GM18907 (cell line): ENCODE measurements at regions not wholly inside any gene's neighbourhood (a gene's known extent, or its start where the extent isn't known, plus 50 kb on each side); places are given as distances from the start of the nearest gene placed in this dataset.

Experiments
- ATAC-seq: cut with Tn5 transposase; IDR thresholded peaks from one replicate; pipeline ENCODE4 v1.9.1; 2021; ENCODE audit warnings: mild to moderate bottlenecking, moderate library complexity; ENCODE audit not compliant: unreplicated experiment

DNA sequence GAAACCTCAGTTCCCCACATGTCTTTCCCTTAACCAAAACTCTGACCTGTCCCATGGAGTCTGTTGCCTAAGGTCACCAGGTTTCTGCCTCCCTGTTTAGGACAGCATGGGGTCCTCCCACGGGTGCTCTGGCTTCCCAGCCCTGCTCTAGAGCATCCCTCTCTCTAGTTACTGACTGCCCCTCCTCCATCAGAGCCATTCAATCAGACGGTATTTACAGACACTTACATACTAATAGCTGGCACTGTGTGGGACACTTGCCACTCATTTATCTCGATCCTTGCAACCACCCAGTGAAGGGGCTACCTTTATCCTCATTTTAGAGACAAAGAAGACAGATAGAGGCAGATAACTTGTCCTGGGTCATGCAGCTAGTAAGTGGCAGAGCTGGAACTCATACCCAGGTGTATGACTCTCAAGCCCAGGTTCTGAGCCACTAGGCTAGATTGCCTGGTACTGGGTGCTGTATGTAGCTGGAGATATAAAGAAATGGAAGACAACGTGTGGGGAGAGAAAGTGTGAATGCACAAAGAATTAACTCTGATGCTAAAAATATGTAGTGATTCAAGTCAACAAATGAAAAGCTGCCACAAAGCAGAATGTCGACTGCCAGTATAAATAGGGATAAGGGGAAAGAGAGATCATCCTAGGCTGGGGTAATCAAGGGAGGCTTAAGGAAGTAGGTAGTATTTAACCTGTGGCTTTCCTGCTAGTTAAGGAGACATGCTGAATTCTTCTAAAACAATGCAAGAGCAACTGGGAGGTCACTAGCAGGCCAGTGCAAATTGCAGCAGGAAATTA, 52.5 kb upstream of the PDE8B start:
- no peak for ATAC-seq

DNA sequence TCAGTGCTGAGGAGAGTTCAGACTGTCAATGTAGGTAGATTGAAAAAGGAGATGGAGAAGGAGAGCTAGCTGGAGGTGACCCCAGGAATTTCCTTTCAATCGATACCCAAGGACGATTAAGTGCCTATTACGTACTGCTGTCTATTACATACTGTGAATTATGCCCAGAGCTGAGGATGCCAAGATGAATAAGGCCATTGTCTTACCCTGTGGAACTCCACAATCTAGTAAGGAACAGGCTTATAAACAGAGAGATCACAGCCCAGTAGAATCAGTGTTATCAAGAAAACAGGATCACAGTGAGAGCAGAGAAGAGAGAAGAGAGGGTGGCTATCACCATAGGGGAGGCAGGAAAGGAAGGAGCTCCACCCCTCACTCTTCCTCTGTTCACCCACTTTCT, 54.1 kb upstream of the PDE8B start:
- ATAC-seq, result no peak

DNA sequence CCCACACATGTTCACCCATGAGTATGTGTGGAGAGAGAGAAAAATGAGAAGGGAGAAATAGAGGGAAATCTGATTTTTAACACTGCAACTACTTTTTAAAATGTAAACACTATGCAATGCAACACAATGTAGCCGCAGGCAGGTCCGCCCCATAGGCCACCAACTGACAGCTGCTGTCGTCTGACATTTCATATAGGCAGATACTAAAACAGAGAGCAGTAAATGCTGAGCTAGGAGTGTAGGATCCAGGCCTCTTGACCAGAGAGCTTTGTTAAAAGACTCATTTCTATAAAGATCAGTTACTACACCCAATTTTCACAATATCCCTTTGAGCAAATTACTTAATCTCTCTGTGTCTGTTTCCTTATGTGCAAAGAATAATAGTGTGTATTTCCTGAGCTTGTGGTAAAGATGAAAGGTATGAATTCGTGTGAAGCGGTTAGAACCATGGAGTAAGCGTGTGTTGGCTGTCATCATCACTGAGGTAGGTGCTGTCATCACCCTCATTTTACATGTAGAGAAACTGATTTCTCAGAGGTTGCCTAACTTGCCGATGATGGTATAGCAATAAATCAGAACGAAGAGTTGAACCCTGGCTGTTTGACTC, 55.2 kb upstream of the PDE8B start:
- ATAC-seq, result no peak

DNA sequence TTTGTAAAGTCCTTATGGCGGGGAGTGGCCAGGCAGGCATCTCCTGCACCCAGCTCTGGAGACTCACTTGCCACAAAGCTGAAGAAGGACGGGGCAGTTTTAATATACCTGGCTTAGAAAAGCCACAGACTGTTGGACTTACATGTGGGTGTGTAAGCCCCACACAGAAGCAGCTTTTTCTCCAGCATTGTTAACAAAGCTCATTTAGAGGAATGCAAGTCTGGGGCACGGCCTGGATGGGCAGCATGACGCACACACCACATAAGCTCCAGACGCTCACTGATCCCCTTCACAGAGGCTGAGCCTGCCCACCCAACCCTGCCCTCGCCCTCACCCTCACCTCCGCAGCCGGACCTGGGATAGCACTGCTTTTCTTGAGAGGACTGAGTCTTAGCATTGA, 58.0 kb upstream of the PDE8B start:
- ATAC-seq, result no peak

GRCh38 chr5:77151501-77151900, 59.0 kb upstream of the PDE8B start:
- no peak for ATAC-seq

DNA sequence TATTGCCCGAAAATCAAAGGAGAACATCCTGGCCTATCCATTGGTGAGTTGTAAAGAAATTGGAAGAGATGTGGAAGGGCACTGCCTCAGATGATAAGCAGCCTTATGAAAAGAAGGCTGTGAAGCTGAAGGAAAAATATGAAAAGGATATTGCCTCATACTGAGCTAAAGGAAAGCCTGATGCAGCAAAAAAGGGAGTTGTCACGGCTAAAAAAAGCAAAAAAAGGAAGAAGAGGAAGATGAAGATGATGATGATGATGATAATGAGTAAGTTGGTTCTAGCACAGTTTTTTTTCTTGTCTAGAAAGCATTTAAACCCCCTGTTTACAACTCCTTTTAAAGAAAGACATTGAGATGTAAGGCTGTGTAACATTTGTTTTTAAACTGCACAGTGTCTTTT, 59.8 kb upstream of the ZBED3 start:
- no peak for ATAC-seq

DNA sequence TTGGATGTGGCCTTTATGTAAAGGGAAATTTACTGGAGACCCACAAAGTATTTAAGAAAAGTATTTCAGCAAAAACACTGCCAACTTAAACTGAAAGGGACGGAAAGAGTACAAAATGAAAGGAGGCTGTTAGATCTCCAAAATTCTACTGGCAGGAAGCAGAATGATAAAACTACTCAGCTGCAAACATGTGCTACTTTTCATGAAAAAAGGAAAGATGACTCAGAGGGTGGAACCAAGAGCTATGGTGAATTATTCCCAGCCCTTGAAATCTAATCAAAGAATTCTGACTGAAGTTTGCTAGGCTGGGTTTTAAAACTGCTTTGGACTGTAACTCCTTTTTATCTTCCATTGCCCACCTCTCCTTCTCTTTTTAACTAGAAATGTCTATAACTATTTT, 58.6 kb upstream of the ZBED3 start:
- ATAC-seq, result no peak

DNA sequence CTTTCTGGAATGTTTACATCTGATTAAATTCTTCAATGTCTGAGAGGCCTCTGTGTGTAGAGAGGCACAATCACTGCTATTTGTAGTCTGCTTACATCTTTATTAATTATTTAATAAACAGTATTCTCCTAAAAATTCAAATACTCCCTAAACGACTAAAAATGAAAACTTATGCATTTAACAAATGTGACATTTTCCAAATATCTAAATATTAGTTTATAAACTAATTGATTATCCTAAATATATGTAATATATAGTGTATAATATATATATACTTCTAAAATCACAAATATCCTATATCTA, 57.7 kb upstream of the ZBED3 start:
- no peak for ATAC-seq

DNA sequence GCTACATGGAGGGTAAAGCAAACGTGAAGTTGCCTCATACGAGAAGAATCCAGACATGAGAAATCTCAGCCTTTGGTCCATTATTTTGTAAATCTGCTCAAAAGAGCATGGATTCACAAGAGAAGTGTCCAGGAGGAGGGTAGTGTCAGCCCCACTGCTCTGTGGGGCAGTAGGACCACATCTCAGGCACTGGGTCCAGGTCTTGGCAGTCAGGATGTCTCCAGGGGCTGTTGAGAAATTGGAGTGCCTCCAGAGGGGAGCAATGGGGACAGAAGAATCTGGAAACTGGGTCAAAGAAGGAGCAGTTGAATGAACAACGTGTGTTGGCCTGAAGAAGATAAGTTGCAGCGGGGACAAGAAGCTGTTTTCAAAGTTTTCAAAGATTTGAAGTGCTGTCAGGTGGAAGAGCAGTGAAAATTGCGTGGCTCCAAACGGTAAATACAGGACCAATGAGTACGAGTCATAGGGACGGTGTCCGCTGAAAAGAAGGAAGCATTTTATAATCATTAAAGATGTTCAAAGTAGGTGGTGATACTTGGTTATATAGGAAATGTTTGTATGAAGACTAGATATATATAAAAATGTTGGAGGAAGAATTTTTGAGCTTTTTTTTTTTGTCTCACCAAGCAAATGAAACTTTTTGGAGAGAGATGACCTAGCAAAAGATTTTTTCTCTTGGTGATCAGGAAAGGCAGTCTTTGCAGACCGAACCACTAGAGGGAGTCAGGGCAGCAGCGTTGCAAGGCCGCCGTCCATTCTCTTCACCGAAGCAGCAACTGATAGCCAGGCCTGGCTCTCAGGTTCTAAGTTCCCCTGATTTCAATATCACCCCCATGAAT, 57.1 kb upstream of the ZBED3 start:
- peak; percentile 59 for ATAC-seq

- ATAC-seq, result no peak
These were observed 53.3 kb upstream of the ZBED3 start for GRCh38 chr5:77140350-77140749.

- ATAC-seq, result no peak
These were observed 51.9 kb upstream of the ZBED3 start for GRCh38 chr5:77139001-77139400.
